ENCODE measurements at regions not wholly inside any gene's neighbourhood (a gene's known extent, or its start where the extent isn't known, plus 50 kb on each side); places are given as distances from the start of the nearest gene placed in this dataset.
A peak's percentile ranks its signal among the peaks of the same experiment; 100 is the strongest.

DNA sequence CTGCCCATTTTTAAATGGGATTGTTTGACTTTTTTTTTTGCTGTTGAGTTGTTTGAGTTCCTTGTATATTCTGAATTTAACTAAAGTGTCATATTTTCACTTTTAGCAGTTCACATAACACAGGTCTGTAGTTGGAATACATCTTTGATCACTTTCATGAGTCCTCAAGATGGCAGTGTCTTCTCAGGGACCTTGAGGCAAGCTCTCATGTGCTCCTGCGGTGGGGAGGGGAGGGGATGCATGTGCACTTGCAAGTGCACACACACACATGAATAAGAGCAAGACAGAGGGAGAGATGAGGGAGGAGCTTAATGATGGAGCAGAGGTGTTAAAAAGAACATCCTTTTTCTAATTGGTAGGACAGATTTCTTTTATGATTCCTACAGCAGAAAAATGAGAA lies 291.4 kb upstream of the OR4E1 start:
- DNase-seq (ENCODE audit: low read depth) = no peak
- TF ChIP-seq CTCF (conservative IDR thresholded peaks at IDR 0.05; ENCODE audit: low read depth, low read length) = no peak
- H3K4me3 ChIP-seq (ENCODE audit: low read length) = no peak overlapping the region

DNA sequence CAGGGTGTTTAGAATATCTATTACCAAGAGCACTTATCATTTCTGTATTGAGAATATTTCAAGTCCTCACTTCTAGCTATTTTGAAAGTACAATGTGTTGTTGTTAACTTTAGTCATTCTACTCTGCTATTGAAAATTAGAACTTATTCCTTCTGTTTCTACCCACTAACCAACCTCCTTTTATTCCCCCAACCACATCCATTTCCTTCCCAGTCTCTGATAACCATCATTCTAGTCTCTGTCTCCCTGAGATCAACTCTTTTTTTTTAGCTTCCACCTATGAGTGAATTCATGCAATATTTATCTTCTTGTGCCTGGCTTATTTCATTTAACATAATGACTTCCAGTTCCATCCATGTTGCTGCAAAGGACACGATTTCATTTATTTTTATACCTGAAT lies 290.6 kb upstream of the OR4E1 start:
- no peak for DNase-seq (ENCODE audit: low read depth)
- no peak overlapping the region for H3K4me3 ChIP-seq (ENCODE audit: low read length)
- no peak for TF ChIP-seq CTCF (conservative IDR thresholded peaks at IDR 0.05; ENCODE audit: low read depth, low read length)

- DNase-seq (ENCODE audit: low read depth) = no peak
- TF ChIP-seq CTCF (conservative IDR thresholded peaks at IDR 0.05; ENCODE audit: low read depth, low read length) = no peak
Observed at GRCh38 chr14:21960636-21961035, 287.0 kb upstream of the OR4E1 start.

DNA sequence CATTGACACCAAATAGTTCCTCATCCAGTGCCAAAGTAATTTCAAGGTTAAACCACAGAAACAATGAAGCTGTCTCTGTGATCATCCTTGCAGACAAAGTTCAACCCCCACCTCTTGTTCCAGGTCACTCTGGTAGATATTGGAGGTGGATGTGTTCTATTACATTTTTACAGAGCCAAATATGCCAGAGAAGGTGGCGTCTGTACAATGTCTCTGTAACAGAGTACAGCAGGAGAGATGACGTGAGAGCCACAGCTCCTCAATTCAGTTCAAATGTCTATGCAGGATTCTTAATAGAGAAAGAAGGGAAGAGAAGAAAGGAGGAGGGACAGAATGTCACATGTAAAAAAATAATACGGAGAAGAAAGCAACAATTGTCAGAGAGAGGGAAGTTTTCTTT lies 268.3 kb upstream of the OR4E1 start:
- no peak overlapping the region for H3K4me3 ChIP-seq (ENCODE audit: low read length)
- no peak for DNase-seq (ENCODE audit: low read depth)
- no peak for TF ChIP-seq CTCF (conservative IDR thresholded peaks at IDR 0.05; ENCODE audit: low read depth, low read length)

More at GRCh38 chr14:21960636-21961035, 287.0 kb upstream of the OR4E1 start:
- H3K4me3 ChIP-seq (ENCODE audit: low read length) = no peak overlapping the region

GRCh38 chr14:21940887-21941856 lies 267.6 kb upstream of the OR4E1 start:
- H3K4me3 ChIP-seq (ENCODE audit: low read length) = no peak overlapping the region
- DNase-seq (ENCODE audit: low read depth) = no peak
- peak; percentile 65 for TF ChIP-seq CTCF (conservative IDR thresholded peaks at IDR 0.05; ENCODE audit: low read depth, low read length)

- H3K4me3 ChIP-seq (ENCODE audit: low read length) = no peak overlapping the region
- no peak for DNase-seq (ENCODE audit: low read depth)
- TF ChIP-seq CTCF (conservative IDR thresholded peaks at IDR 0.05; ENCODE audit: low read depth, low read length) = no peak
Observed at GRCh38 chr14:21939836-21940235, 266.2 kb upstream of the OR4E1 start.

GRCh38 chr14:21937996-21938395 lies 264.4 kb upstream of the OR4E1 start:
- DNase-seq (ENCODE audit: low read depth) = no peak
- H3K4me3 ChIP-seq (ENCODE audit: low read length) = no peak overlapping the region
- no peak for TF ChIP-seq CTCF (conservative IDR thresholded peaks at IDR 0.05; ENCODE audit: low read depth, low read length)

All from retinal pigment epithelial cell (primary cell).